Fibroblast of lung (primary cell): ENCODE measurements at regions not wholly inside any gene's neighbourhood (a gene's known extent, or its start where the extent isn't known, plus 50 kb on each side); places are given as distances from the start of the nearest gene placed in this dataset.

Experiments used
- DNase-seq, 2 donors: peaks; one replicate each; pipeline versions ENCODE4 v3.0.0 to v3.0.0-alpha.2; 2010; ENCODE audit warnings: low read depth in 2 of 2
- H2AFZ ChIP-seq: 2 replicates; pipeline ENCODE4 v1.5.1; 2012; ENCODE audit warnings: low read length, control low read depth, inconsistent platforms
- H3K27ac ChIP-seq: 2 replicates; pipeline ENCODE4 v1.5.1; 2011; ENCODE audit warnings: low read length, control low read depth; ENCODE audit not compliant: insufficient read depth
- H3K27me3 ChIP-seq: 2 replicates; pipeline ENCODE4 v1.5.1; 2011; ENCODE audit warnings: mild to moderate bottlenecking, low read length; ENCODE audit not compliant: control insufficient read depth, insufficient read depth
- H3K36me3 ChIP-seq: 2 replicates; pipeline ENCODE4 v1.5.1; 2011; ENCODE audit warnings: low read length; ENCODE audit not compliant: control insufficient read depth, insufficient read depth
- H3K4me1 ChIP-seq: 2 replicates; pipeline ENCODE4 v1.5.1; 2011; ENCODE audit warnings: low read length; ENCODE audit not compliant: control insufficient read depth, insufficient read depth; ENCODE audit errors: extremely low read depth
- H3K4me2 ChIP-seq: 2 replicates; pipeline ENCODE4 v1.5.1; 2011; ENCODE audit warnings: low read length, control low read depth; ENCODE audit not compliant: insufficient read depth; ENCODE audit errors: extremely low read depth
- H3K4me3 ChIP-seq, 4 experiments: fragments of 200-600 bp in 1 of 4; sonication (generic) in 1 of 4; replicated peaks in 1 of 4; 2 replicates each; pipeline ENCODE4 v1.5.1; 2011 to 2016; ENCODE audit warnings: low read length in 4 of 4, low read depth in 3 of 4, mild to moderate bottlenecking in 3 of 4, control low read depth in 2 of 4, inconsistent platforms in 1 of 4, mixed read lengths in 1 of 4; ENCODE audit not compliant: insufficient read depth in 1 of 4; ENCODE audit errors: control extremely low read depth in 1 of 4
- H3K79me2 ChIP-seq: 2 replicates; pipeline ENCODE4 v1.5.1; 2012; ENCODE audit warnings: mild to moderate bottlenecking, low read length, inconsistent platforms; ENCODE audit not compliant: control insufficient read depth, insufficient read depth
- H3K9ac ChIP-seq: 2 replicates; pipeline ENCODE4 v1.5.1; 2011; ENCODE audit warnings: mild to moderate bottlenecking, low read length, control low read depth; ENCODE audit not compliant: insufficient read depth
- H3K9me3 ChIP-seq: 2 replicates; pipeline ENCODE4 v1.5.1; 2012; ENCODE audit warnings: low read depth, low read length; ENCODE audit not compliant: control insufficient read depth, insufficient read depth
- H4K20me1 ChIP-seq: 2 replicates; pipeline ENCODE4 v1.5.1; 2011; ENCODE audit warnings: low read length; ENCODE audit not compliant: control insufficient read depth, insufficient read depth; ENCODE audit errors: extremely low read depth
- CTCF ChIP-seq, 2 donors: IDR thresholded peaks in 1 of 2; conservative IDR thresholded peaks in 1 of 2; 1 replicate in 1 of 2; 2 replicates in 1 of 2; pipeline ENCODE4 v1.5.1; 2011 to 2012; ENCODE audit warnings: low read length in 2 of 2, control low read depth in 1 of 2, inconsistent platforms in 1 of 2, low read depth in 1 of 2, mild to moderate bottlenecking in 1 of 2
- EZH2 ChIP-seq: IDR thresholded peaks from 2 replicates; pipeline ENCODE4 v1.5.1; 2012; ENCODE audit warnings: low read length, control low read depth, mild to moderate bottlenecking; ENCODE audit errors: missing control alignments

- Histone ChIP-seq H3K4me3 (no peak overlapping the region), H3K27ac (no peak overlapping the region), H3K9ac (no peak overlapping the region), H2AFZ (no peak overlapping the region), H3K27me3 (no peaks in the 10 kb centered on the region), H3K36me3 (no peaks in the 10 kb centered on the region), H3K9me3 (no peaks in the 10 kb centered on the region), H3K79me2 (no peaks in the 10 kb centered on the region), H4K20me1 (no peaks in the 10 kb centered on the region), H3K4me1 (no peaks in the 10 kb centered on the region), H3K4me2 (no peak overlapping the region)
- no peak for DNase-seq
- TF ChIP-seq CTCF (conservative IDR thresholded peaks at IDR 0.05 in 1 of 2, IDR thresholded peaks at IDR 0.05 in 1 of 2; ENCODE audit: low read depth in 1 of 2, low read length in 2 of 2) (no peak), EZH2 (no peak)
Observed at GRCh38 chr6:117142995-117143394, 122.4 kb upstream of the VGLL2 start.

GRCh38 chr6:117143647-117144046 is 121.7 kb upstream of the VGLL2 start:
- Histone ChIP-seq H2AFZ (no peak overlapping the region), H3K36me3 (no peaks in the 10 kb centered on the region), H3K27ac (no peak overlapping the region), H3K9me3 (no peaks in the 10 kb centered on the region), H3K9ac (no peak overlapping the region), H3K4me3 (no peak overlapping the region), H3K4me1 (no peaks in the 10 kb centered on the region), H3K79me2 (no peaks in the 10 kb centered on the region), H3K27me3 (no peaks in the 10 kb centered on the region), H4K20me1 (no peaks in the 10 kb centered on the region), H3K4me2 (no peak overlapping the region)
- DNase-seq = no peak
- TF ChIP-seq CTCF (conservative IDR thresholded peaks at IDR 0.05 in 1 of 2, IDR thresholded peaks at IDR 0.05 in 1 of 2; ENCODE audit: low read depth in 1 of 2, low read length in 2 of 2) = no peak

GRCh38 chr6:117145940-117146339 is 119.4 kb upstream of the VGLL2 start:
- no peaks in the 10 kb centered on the region for H3K9me3 ChIP-seq
- H3K4me1 ChIP-seq = no peaks in the 10 kb centered on the region
- H3K4me3 ChIP-seq = no peak overlapping the region
- H3K9ac ChIP-seq = no peak overlapping the region
- no peak for DNase-seq
- TF ChIP-seq EZH2 = no peak
- TF ChIP-seq CTCF (conservative IDR thresholded peaks at IDR 0.05 in 1 of 2, IDR thresholded peaks at IDR 0.05 in 1 of 2; ENCODE audit: low read depth in 1 of 2, low read length in 2 of 2) = no peak
- no peak overlapping the region for H3K4me2 ChIP-seq
- no peak overlapping the region for H3K27ac ChIP-seq
- H4K20me1 ChIP-seq = no peaks in the 10 kb centered on the region
- H2AFZ ChIP-seq = no peak overlapping the region
- H3K36me3 ChIP-seq = no peaks in the 10 kb centered on the region
- H3K27me3 ChIP-seq = no peaks in the 10 kb centered on the region
- H3K79me2 ChIP-seq = no peaks in the 10 kb centered on the region
